ELF-1 (cell line): ENCODE measurements at regions not wholly inside any gene's neighbourhood (a gene's known extent, or its start where the extent isn't known, plus 50 kb on each side); places are given as distances from the start of the nearest gene placed in this dataset.
A peak's percentile ranks its signal among the peaks of the same experiment; 100 is the strongest.

Experiments
- DNase-seq: peaks from one replicate; pipeline ENCODE4 v3.0.0-alpha.2; 2016; ENCODE audit warnings: low read depth, low spot score

- peak; percentile 9 for DNase-seq
Observed at GRCh38 chr15:81869161-81869954, 176.5 kb downstream of the MEX3B start.

- no peak for DNase-seq
Observed at GRCh38 chr15:81865850-81866537, 179.8 kb downstream of the MEX3B start.

GRCh38 chr15:81863162-81863561 lies 182.7 kb downstream of the MEX3B start:
- DNase-seq = no peak

GRCh38 chr15:81859737-81860516 lies 185.9 kb downstream of the MEX3B start:
- no peak for DNase-seq

- DNase-seq = no peak
Observed at GRCh38 chr15:81858586-81858985, 187.2 kb downstream of the MEX3B start.

GRCh38 chr15:81858136-81858535 lies 187.7 kb downstream of the MEX3B start:
- DNase-seq = no peak

GRCh38 chr15:81856634-81857026 lies 189.2 kb downstream of the MEX3B start:
- no peak for DNase-seq

- DNase-seq = no peak
Observed at GRCh38 chr15:81856001-81856633, 189.7 kb downstream of the MEX3B start.

- no peak for DNase-seq
Observed at GRCh38 chr15:81853150-81853748, 192.6 kb downstream of the MEX3B start.

GRCh38 chr15:81852411-81853149 lies 193.2 kb downstream of the MEX3B start:
- DNase-seq = no peak

- DNase-seq = no peak
Observed at GRCh38 chr15:81851757-81852156, 194.1 kb downstream of the MEX3B start.

GRCh38 chr15:81851325-81851724 lies 194.5 kb downstream of the MEX3B start:
- no peak for DNase-seq

- no peak for DNase-seq
Observed at GRCh38 chr15:81849289-81849688, 196.5 kb downstream of the MEX3B start.

GRCh38 chr15:81848701-81849100 lies 197.1 kb downstream of the MEX3B start:
- DNase-seq = no peak

GRCh38 chr15:81843757-81844407 lies 201.9 kb downstream of the MEX3B start:
- DNase-seq = no peak

- DNase-seq = no peak
Observed at GRCh38 chr15:81843226-81843625, 202.6 kb downstream of the MEX3B start.

- DNase-seq = no peak
Observed at GRCh38 chr15:81839387-81839786, 206.4 kb downstream of the MEX3B start.

- no peak for DNase-seq
Observed at GRCh38 chr15:81835731-81836130, 210.1 kb downstream of the MEX3B start.

GRCh38 chr15:81830520-81830919 lies 215.3 kb downstream of the MEX3B start:
- no peak for DNase-seq

- no peak for DNase-seq
Observed at GRCh38 chr15:81829918-81830317, 215.9 kb downstream of the MEX3B start.
